ENCODE measurements at regions not wholly inside any gene's neighbourhood (a gene's known extent, or its start where the extent isn't known, plus 50 kb on each side); places are given as distances from the start of the nearest gene placed in this dataset.

DNA sequence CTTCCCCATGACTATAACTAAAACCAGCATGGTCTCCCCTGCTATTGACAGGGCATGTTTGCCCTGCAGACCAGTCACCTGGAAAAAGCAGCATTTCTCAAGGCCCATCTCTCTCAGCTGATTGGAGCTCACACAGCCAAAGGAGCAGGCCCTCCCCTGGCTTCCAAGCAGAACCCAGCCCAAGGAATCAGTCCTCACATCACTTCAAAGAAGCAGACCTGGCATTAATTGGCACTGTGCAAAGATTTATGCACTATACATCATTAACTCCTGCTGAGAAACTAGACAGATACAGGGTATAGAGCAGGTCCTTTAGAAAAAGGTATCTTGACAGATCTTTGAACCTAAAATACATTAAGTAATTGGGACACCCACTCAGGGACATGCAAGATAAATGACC is 323.8 kb upstream of the PPP2R3A start:
- Histone ChIP-seq H3K23ac (ENCODE audit: low read depth, low read length) (no peak overlapping the region), H3K9me3 (ENCODE audit: control insufficient read depth, insufficient read depth, low read length) (peaks cover 3% of the 10 kb centered on the region; the same call in 1 of the 2 replicates), H2BK15ac (ENCODE audit: low read depth, low read length) (no peak overlapping the region), H3K9ac (ENCODE audit: low read depth, low read length) (no peak overlapping the region), H2AFZ (replicated peaks; ENCODE audit: low read length, poor library complexity) (no peak overlapping the region), H4K5ac (ENCODE audit: low read depth, low read length) (no peak overlapping the region), H4K8ac (ENCODE audit: low read depth in 2 of 2, low read length in 2 of 2) (no peak overlapping the region), H3K27me3 (ENCODE audit: control insufficient read depth, insufficient read depth, low read length) (no peaks in the 10 kb centered on the region), H3K56ac (ENCODE audit: extremely low read depth, insufficient read depth, low read length) (no peak overlapping the region), H3K79me1 (ENCODE audit: low read depth in 1 of 2, low read length in 2 of 2) (no peaks in the 10 kb centered on the region), H3K4me3 (ENCODE audit: insufficient read depth, low read depth, low read length) (no peak overlapping the region), H3K9me1 (ENCODE audit: insufficient read depth, low read length) (no peaks in the 10 kb centered on the region), H3K4ac (ENCODE audit: low read depth, low read length) (no peak overlapping the region), H3K27ac (ENCODE audit: insufficient read depth, low read length) (no peak overlapping the region), H3K4me1 (ENCODE audit: control insufficient read depth, insufficient read depth, low read length) (no peaks in the 10 kb centered on the region), H4K20me1 (ENCODE audit: insufficient read depth, low read length) (no peaks in the 10 kb centered on the region), H3K36me3 (ENCODE audit: control insufficient read depth, insufficient read depth, low read length) (no peaks in the 10 kb centered on the region), H3K18ac (ENCODE audit: low read depth, low read length) (no peak overlapping the region), H4K91ac (ENCODE audit: insufficient read depth, low read depth, low read length) (no peak overlapping the region), H2BK120ac (ENCODE audit: low read depth, low read length) (no peak overlapping the region), H2BK5ac (ENCODE audit: low read depth, low read length, poor library complexity, severe bottlenecking) (no peak overlapping the region), H2AK5ac (ENCODE audit: low read depth, low read length) (no peak overlapping the region), H2BK20ac (ENCODE audit: low read depth, low read length) (no peak overlapping the region), H3K4me2 (ENCODE audit: low read depth, low read length) (no peak overlapping the region), H3K14ac (replicated peaks; ENCODE audit: low read depth, low read length) (no peak overlapping the region), H2AK9ac (replicated peaks; ENCODE audit: low read depth, low read length, poor library complexity) (no peak overlapping the region)
- dilution Hi-C loops (cut with HindIII; ENCODE audit: low sequenced_read_pairs, unreplicated experiment) = no loop called here
- ATAC-seq (ENCODE audit: low read depth) = no peak
- POLR2A ChIA-PET (ENCODE audit: unreplicated experiment) = no interaction called here
- intact Hi-C loops (cut with micrococcal nuclease) = no loop called here
- CTCF ChIA-PET = no interaction called here
- in situ Hi-C loops (cut with MboI; ENCODE audit: low sequenced_read_pairs) = no loop called here
- DNase-seq = no peak
- TF ChIP-seq USF2 (IDR thresholded peaks at IDR 0.05; ENCODE audit: low read depth, low read length) (no peak), RFX5 (IDR thresholded peaks at IDR 0.05; ENCODE audit: low read depth, low read length) (no peak), RCOR1 (IDR thresholded peaks at IDR 0.05; ENCODE audit: insufficient replicate concordance, low read length) (no peak), CTCF (conservative IDR thresholded peaks at IDR 0.05; ENCODE audit: low read depth, low read length) (no peak), MAFK (IDR thresholded peaks at IDR 0.05; ENCODE audit: low read depth, low read length) (no peak), FOS (IDR thresholded peaks at IDR 0.05; ENCODE audit: low read depth, low read length) (no peak), MAZ (IDR thresholded peaks at IDR 0.05; ENCODE audit: borderline replicate concordance, low read depth, low read length) (no peak), RAD21 (IDR thresholded peaks at IDR 0.05; ENCODE audit: low read length) (no peak), SMC3 (IDR thresholded peaks at IDR 0.05; ENCODE audit: low read depth, low read length) (no peak), POLR2A (IDR thresholded peaks at IDR 0.05; ENCODE audit: low read depth, low read length) (no peak), BHLHE40 (IDR thresholded peaks at IDR 0.05; ENCODE audit: low read depth, low read length) (no peak), CEBPB (IDR thresholded peaks at IDR 0.05; ENCODE audit: low read depth, low read length) (no peak), MXI1 (IDR thresholded peaks at IDR 0.05; ENCODE audit: borderline replicate concordance, low read depth, low read length) (no peak), CHD1 (IDR thresholded peaks at IDR 0.05; ENCODE audit: low read depth, low read length) (no peak), NFE2L2 (IDR thresholded peaks at IDR 0.05; ENCODE audit: low read depth, low read length) (no peak)
- TF ChIP-seq, protein P1, sequence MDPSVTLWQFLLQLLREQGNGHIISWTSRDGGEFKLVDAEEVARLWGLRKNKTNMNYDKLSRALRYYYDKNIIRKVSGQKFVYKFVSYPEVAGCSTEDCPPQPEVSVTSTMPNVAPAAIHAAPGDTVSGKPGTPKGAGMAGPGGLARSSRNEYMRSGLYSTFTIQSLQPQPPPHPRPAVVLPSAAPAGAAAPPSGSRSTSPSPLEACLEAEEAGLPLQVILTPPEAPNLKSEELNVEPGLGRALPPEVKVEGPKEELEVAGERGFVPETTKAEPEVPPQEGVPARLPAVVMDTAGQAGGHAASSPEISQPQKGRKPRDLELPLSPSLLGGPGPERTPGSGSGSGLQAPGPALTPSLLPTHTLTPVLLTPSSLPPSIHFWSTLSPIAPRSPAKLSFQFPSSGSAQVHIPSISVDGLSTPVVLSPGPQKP (IDR thresholded peaks at IDR 0.05; ENCODE audit: borderline replicate concordance, low read depth, low read length) = no peak
- no TSS peak for BruUV-seq (replicated peaks)
